A673 (cell line): ENCODE measurements at regions not wholly inside any gene's neighbourhood (a gene's known extent, or its start where the extent isn't known, plus 50 kb on each side); places are given as distances from the start of the nearest gene placed in this dataset.

ENCODE experiments used
- BruUV-seq: library from RNA; stranded (reverse); fragments of 400-500 nt; replicated peaks from 2 replicates; lab custom pipeline; 2021; lab: Mats Ljungman, UMichigan
- CTCF ChIA-PET: fragments of 300-600 bp; sonication (Branson Sonifier 250); formaldehyde crosslinking; loops from one replicate; lab custom pipeline; 2022; ENCODE audit warnings: antibody characterized with exemption; lab: Charles Lee
- POLR2A ChIA-PET: fragments of 300-600 bp; sonication (Branson Sonifier 250); formaldehyde crosslinking; loops from one replicate; lab custom pipeline; 2022; ENCODE audit warnings: antibody characterized with exemption; ENCODE audit not compliant: low non-redundant PET; lab: Charles Lee
- DNase-seq: peaks from one replicate; pipeline ENCODE4 v3.0.0-alpha.2; 2015; ENCODE audit warnings: low spot score
- H3K27ac ChIP-seq: fragments of 200-600 bp; sonication (generic); 2 replicates; pipeline ENCODE4 v1.5.1; 2016; ENCODE audit warnings: mixed run types, low read depth, mild to moderate bottlenecking, mixed read lengths, antibody characterized with exemption, low read length; ENCODE audit not compliant: poor library complexity, severe bottlenecking
- H3K27me3 ChIP-seq: fragments of 200-600 bp; sonication (generic); replicated peaks from 2 replicates; pipeline ENCODE4 v1.6.1; 2017; ENCODE audit warnings: mixed run types, low read depth, mild to moderate bottlenecking, mixed read lengths, antibody characterized with exemption, low read length; ENCODE audit not compliant: insufficient read depth, poor library complexity
- H3K36me3 ChIP-seq: fragments of 200-600 bp; sonication (generic); 2 replicates; pipeline ENCODE4 v1.6.1; 2016; ENCODE audit warnings: mixed run types, mild to moderate bottlenecking, mixed read lengths, antibody characterized with exemption, low read length; ENCODE audit not compliant: insufficient read depth, poor library complexity, severe bottlenecking
- H3K4me1 ChIP-seq: fragments of 200-600 bp; sonication (generic); 2 replicates; pipeline ENCODE4 v1.6.1; 2017; ENCODE audit warnings: mixed run types, mild to moderate bottlenecking, mixed read lengths, antibody characterized with exemption, low read length; ENCODE audit not compliant: insufficient read depth, poor library complexity, severe bottlenecking
- H3K4me3 ChIP-seq: fragments of 200-600 bp; sonication (generic); 2 replicates; pipeline ENCODE4 v1.5.1; 2016; ENCODE audit warnings: low read depth, mixed run types, mild to moderate bottlenecking, mixed read lengths, low read length; ENCODE audit not compliant: poor library complexity, severe bottlenecking
- H3K9me3 ChIP-seq: fragments of 200-600 bp; sonication (generic); 2 replicates; pipeline ENCODE4 v1.6.1; 2016; ENCODE audit warnings: mixed run types, low read depth, mild to moderate bottlenecking, mixed read lengths, antibody characterized with exemption, low read length; ENCODE audit not compliant: poor library complexity, severe bottlenecking
- EZH2 ChIP-seq: fragments of 200-600 bp; sonication (generic); IDR thresholded peaks from 2 replicates; pipeline ENCODE4 v1.6.1; 2017; ENCODE audit warnings: borderline replicate concordance, low read depth, mild to moderate bottlenecking, mixed read lengths, antibody characterized with exemption, low read length; ENCODE audit not compliant: poor library complexity, severe bottlenecking
- intact Hi-C: fragments of 100-400 bp; cut with micrococcal nuclease; formaldehyde crosslinking; loops from one replicate; pipeline ENCODE4 v1.10.0; 2022; ENCODE audit not compliant: unreplicated experiment
- TF ChIP-seq, protein P1 (sequence below): fragments of 300-800, 200-600 bp; sonication (generic); conservative IDR thresholded peaks from 2 replicates; pipeline ENCODE4 v1.5.1; 2017; ENCODE audit warnings: low read depth, mild to moderate bottlenecking, antibody characterized with exemption, low read length, moderate library complexity, mixed read lengths

DNA sequence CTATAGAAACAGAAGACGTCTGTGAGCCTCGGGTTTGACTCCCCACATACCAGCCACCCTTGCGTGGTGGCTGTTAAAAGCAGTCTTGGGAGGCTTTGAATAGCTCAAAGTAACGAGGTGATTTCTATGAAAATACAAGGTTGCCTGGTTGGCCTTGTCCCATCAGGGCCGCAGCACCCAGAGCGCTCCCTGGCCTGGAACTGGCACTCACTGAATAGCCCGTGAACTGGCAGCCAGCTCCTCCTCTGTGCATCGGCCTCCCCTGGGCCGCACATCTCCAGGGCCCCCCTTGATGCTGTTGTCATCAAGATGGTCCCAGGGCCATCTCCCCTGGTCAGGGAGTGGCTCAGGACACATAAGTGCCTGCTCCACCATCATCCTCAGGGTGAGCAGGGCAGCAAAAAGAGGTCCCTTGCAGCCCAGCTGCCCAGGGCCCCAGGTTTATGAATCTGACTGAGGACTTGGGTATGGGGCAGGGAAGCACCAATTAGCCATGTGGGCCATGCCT is 144.6 kb upstream of the PPP1R26 start:
- peaks cover 60% of the 10 kb centered on the region for H3K4me1 ChIP-seq
- CTCF ChIA-PET, result no interaction called here
- POLR2A ChIA-PET, result no interaction called here
- no peaks in the 10 kb centered on the region for H3K9me3 ChIP-seq
- H3K27me3 ChIP-seq, result no peaks in the 10 kb centered on the region
- intact Hi-C loops, result loop anchor here (5.0 kb wide), 1 partner anchor 53 kb away; no protein-coding TSS in a partner anchor
- BruUV-seq, result no TSS peak
- H3K27ac ChIP-seq, result no peak overlapping the region
- H3K4me3 ChIP-seq, result no peak overlapping the region
- TF ChIP-seq, protein P1, sequence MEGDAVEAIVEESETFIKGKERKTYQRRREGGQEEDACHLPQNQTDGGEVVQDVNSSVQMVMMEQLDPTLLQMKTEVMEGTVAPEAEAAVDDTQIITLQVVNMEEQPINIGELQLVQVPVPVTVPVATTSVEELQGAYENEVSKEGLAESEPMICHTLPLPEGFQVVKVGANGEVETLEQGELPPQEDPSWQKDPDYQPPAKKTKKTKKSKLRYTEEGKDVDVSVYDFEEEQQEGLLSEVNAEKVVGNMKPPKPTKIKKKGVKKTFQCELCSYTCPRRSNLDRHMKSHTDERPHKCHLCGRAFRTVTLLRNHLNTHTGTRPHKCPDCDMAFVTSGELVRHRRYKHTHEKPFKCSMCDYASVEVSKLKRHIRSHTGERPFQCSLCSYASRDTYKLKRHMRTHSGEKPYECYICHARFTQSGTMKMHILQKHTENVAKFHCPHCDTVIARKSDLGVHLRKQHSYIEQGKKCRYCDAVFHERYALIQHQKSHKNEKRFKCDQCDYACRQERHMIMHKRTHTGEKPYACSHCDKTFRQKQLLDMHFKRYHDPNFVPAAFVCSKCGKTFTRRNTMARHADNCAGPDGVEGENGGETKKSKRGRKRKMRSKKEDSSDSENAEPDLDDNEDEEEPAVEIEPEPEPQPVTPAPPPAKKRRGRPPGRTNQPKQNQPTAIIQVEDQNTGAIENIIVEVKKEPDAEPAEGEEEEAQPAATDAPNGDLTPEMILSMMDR, result no peak
- no peak for TF ChIP-seq EZH2
- H3K36me3 ChIP-seq, result no peaks in the 10 kb centered on the region
- no peak for DNase-seq

DNA sequence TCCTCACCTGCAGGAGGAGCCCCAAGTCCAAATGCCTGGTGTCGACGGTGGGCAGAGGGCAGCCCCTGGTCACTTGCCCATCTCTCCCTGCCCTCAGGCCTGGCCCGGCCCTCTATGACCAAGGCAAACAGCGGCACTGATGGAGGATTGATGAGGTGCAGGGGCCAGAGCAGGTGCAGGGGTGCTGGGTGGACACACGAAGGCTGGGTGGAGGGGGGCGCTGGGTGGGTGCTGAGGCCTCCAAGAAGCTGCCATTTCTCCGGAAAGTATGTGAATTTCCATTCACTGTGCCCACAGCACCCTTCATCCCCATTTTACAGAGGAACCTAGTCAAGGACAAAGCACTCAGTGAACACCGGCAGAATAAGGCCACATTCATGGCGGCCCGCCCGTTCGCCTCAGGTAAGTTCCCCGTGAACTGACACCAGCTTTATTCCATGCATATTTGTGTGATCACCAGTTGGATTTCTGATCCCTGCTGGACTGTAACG is 143.8 kb upstream of the PPP1R26 start:
- BruUV-seq, result no TSS peak
- CTCF ChIA-PET, result no interaction called here

DNA sequence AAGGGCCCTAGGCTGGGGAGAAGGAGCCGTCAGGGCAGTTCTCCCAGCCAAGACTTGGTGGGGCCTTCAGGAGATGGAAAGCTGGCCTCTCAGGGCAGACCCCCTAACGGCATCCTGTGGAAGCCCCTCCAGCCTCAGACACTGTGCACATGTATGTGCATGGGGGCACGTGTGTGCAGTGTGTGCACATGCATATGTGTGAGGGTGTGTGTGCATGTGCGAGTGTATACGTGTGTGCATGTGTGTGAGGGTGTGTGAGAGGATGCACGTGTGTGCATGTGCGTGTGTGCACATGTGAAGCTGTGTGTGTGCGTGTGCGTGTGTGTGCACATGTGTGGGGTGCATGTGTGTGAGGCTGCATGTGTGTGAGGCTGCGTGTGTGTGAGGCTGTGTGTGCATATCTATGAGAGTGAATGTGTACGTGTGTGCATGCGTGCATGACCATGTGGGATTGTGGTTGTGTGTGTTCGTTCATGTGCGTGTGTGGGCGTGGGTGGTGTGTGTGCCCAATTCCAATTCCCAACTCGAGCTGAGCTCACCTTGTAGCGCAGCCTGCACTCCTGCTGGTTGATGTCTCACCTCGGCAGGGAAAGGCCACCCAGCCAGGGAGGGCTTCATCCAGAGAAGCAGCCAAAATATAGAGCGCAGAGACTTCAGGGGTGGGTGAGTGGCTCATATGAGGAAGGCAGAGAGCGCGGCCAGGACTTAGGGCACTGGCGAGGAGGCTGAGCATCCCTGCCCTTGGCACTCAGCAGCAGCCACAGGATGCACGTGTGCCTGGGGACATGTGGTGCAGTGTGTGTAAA is 142.7 kb upstream of the PPP1R26 start:
- no peaks in the 10 kb centered on the region for H3K27me3 ChIP-seq
- no TSS peak for BruUV-seq
- peak overlapping the region; percentile 41 for H3K27ac ChIP-seq
- no peak overlapping the region for H3K4me3 ChIP-seq
- no peaks in the 10 kb centered on the region for H3K9me3 ChIP-seq
- POLR2A ChIA-PET, result no interaction called here
- CTCF ChIA-PET, result no interaction called here
- DNase-seq, result no peak
- intact Hi-C loops, result no loop called here
- peaks cover 60% of the 10 kb centered on the region for H3K4me1 ChIP-seq
- no peaks in the 10 kb centered on the region for H3K36me3 ChIP-seq
- no peak for TF ChIP-seq EZH2
- TF ChIP-seq, protein P1, result no peak

More for the DNA sequence above, 143.8 kb upstream of the PPP1R26 start:
- intact Hi-C loops, result no loop called here
- DNase-seq, result no peak
- H3K4me1 ChIP-seq, result peaks cover 60% of the 10 kb centered on the region
- no peak overlapping the region for H3K27ac ChIP-seq
- no peaks in the 10 kb centered on the region for H3K27me3 ChIP-seq
- H3K36me3 ChIP-seq, result no peaks in the 10 kb centered on the region
- no peak overlapping the region for H3K4me3 ChIP-seq
- no peak for TF ChIP-seq EZH2
- TF ChIP-seq, protein P1, result no peak
- H3K9me3 ChIP-seq, result no peaks in the 10 kb centered on the region
- POLR2A ChIA-PET, result no interaction called here
